ENCODE measurements at regions not wholly inside any gene's neighbourhood (a gene's known extent, or its start where the extent isn't known, plus 50 kb on each side); places are given as distances from the start of the nearest gene placed in this dataset.

DNA sequence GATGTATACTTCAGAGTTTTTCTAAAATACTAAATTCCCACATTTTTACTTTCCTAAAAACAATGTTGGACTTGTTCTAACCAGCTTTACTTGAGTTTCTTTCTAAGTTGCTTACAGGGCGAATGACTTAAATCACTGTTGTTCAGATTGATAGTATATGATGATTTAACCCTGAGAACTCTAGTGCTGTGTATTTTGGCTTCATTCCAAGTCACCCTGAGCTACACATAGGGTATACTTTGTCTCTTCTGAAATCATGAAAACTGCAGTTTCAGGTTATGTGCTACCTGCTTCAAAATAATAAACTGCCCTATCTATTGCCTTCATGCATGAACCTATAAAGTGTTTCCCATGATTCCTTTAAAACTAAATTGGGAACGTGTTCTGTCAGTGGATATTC, 162.5 kb upstream of the PDE3A start:
- TF ChIP-seq, protein P1, sequence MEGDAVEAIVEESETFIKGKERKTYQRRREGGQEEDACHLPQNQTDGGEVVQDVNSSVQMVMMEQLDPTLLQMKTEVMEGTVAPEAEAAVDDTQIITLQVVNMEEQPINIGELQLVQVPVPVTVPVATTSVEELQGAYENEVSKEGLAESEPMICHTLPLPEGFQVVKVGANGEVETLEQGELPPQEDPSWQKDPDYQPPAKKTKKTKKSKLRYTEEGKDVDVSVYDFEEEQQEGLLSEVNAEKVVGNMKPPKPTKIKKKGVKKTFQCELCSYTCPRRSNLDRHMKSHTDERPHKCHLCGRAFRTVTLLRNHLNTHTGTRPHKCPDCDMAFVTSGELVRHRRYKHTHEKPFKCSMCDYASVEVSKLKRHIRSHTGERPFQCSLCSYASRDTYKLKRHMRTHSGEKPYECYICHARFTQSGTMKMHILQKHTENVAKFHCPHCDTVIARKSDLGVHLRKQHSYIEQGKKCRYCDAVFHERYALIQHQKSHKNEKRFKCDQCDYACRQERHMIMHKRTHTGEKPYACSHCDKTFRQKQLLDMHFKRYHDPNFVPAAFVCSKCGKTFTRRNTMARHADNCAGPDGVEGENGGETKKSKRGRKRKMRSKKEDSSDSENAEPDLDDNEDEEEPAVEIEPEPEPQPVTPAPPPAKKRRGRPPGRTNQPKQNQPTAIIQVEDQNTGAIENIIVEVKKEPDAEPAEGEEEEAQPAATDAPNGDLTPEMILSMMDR (IDR thresholded peaks at IDR 0.05), result no peak
- TF ChIP-seq POLR2A (IDR thresholded peaks at IDR 0.05), result no peak

All from heart left ventricle (tissue), 13 donors.